Adrenal gland (tissue), 9 donors: ENCODE measurements at regions not wholly inside any gene's neighbourhood (a gene's known extent, or its start where the extent isn't known, plus 50 kb on each side); places are given as distances from the start of the nearest gene placed in this dataset.

Experiments used
- DNase-seq, 7 donors: peaks; one replicate each; pipeline ENCODE4 v3.0.0-alpha.2; 2019 to 2020
- H3K27ac ChIP-seq, 5 donors: fragments of 200-600 bp; sonication (generic) in 4 of 5; 1 replicate in 3 of 5; 2 replicates in 2 of 5; pipeline versions ENCODE4 v1.5.1 to v1.8.0; 2016 to 2020; ENCODE audit warnings: mild to moderate bottlenecking in 1 of 5
- H3K27me3 ChIP-seq: fragments of 200-600 bp; 2 replicates; pipeline ENCODE4 v1.8.0; 2021
- H3K36me3 ChIP-seq, 2 donors: fragments of 200-600 bp; replicated peaks in 1 of 2; 1 replicate in 1 of 2; 2 replicates in 1 of 2; pipeline versions ENCODE4 v1.5.1 to v1.8.0; 2018 to 2022
- H3K4me1 ChIP-seq, 2 donors: fragments of 200-600 bp; replicated peaks in 1 of 2; 1 replicate in 1 of 2; 2 replicates in 1 of 2; pipeline versions ENCODE4 v1.5.1 to v1.8.0; 2018 to 2021
- H3K4me3 ChIP-seq, 4 donors: fragments of 200-600 bp; sonication (generic) in 3 of 4; one replicate each; pipeline ENCODE4 v1.5.1; 2016 to 2018
- H3K9me3 ChIP-seq, 3 donors: fragments of 200-600 bp; sonication (generic) in 1 of 3; replicated peaks in 1 of 3; 1 replicate in 2 of 3; 2 replicates in 1 of 3; pipeline versions ENCODE4 v1.5.1 to v1.8.0; 2016 to 2021
- POLR2A ChIP-seq, 2 donors: fragments of 450-650 bp; IDR thresholded peaks; one replicate each; pipeline ENCODE4 v1.6.1; 2017; ENCODE audit warnings: antibody characterized with exemption in 2 of 2, mild to moderate bottlenecking in 2 of 2, moderate library complexity in 1 of 2
- whole genome bisulfite sequencing, 4 donors: extraction: QIAGEN DNeasy Blood & Tissue Kit in 2 of 4; methylation state at CpG; one replicate each; pipeline versions ENCODE4 v1.1.5 to v1.1.7; 2013 to 2017; 5-methylcytosine and 5-hydroxymethylcytosine counted together
- intact Hi-C, 2 donors: fragments of 100-400 bp; cut with DNase I; formaldehyde crosslinking; loops; one replicate each; pipeline versions ENCODE4 v1.14.1 to v1.15.0; 2022 to 2023
- TF ChIP-seq, protein P1 (sequence below), 6 experiments: fragments of 450-650 bp in 4 of 6; fragments of 200-600 bp in 2 of 6; sonication (generic) in 1 of 6; IDR thresholded peaks; 1 replicate in 5 of 6; 2 replicates in 1 of 6; pipeline versions ENCODE4 v1.5.1 to v1.8.0; 2016 to 2021; ENCODE audit warnings: antibody characterized with exemption in 6 of 6, mild to moderate bottlenecking in 2 of 6, moderate library complexity in 1 of 6
- donor health status: healthy with polysubstance abuse.
- donor health status: Bipolar disorder and iron deficiency.
- donor health status: DM: yes; HTN: yes; CAD: no.
- donor health status: DM: no; HTN: no; CAD: no.
- donor health status: DM: no; HTN: no; CAD: no.

DNA sequence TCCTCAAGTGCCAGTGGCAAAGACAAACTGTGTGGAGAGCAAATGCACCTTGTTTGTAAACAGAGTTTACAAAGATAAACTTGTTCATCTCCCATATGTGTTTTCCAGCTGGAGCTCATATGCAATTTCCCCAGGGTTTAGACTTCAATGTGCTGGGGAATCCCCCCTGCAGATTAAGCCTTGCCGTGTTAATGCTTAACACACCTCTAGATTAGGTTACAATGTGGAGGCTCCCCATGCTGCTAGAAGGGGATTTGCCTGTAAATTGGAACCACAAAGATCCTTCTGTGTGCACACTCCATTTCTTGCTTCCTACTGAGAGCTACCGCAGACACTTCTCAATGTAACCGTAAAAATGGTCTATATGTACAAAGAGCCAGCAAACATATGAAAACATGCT lies 263.1 kb downstream of the TBX18 start:
- Histone ChIP-seq H3K27ac (no peak overlapping the region), H3K4me3 (no peak overlapping the region), H3K4me1 (no peaks in the 10 kb centered on the region), H3K27me3 (no peaks in the 10 kb centered on the region), H3K36me3 (no peaks in the 10 kb centered on the region), H3K9me3 (no peaks in the 10 kb centered on the region)
- no peak for DNase-seq
- WGBS, 4 donors, result 77 to 83% (median 81%) methylated on average over 3 of the region's 3 CpGs
- TF ChIP-seq POLR2A (IDR thresholded peaks at IDR 0.05), result no peak
- TF ChIP-seq, protein P1, sequence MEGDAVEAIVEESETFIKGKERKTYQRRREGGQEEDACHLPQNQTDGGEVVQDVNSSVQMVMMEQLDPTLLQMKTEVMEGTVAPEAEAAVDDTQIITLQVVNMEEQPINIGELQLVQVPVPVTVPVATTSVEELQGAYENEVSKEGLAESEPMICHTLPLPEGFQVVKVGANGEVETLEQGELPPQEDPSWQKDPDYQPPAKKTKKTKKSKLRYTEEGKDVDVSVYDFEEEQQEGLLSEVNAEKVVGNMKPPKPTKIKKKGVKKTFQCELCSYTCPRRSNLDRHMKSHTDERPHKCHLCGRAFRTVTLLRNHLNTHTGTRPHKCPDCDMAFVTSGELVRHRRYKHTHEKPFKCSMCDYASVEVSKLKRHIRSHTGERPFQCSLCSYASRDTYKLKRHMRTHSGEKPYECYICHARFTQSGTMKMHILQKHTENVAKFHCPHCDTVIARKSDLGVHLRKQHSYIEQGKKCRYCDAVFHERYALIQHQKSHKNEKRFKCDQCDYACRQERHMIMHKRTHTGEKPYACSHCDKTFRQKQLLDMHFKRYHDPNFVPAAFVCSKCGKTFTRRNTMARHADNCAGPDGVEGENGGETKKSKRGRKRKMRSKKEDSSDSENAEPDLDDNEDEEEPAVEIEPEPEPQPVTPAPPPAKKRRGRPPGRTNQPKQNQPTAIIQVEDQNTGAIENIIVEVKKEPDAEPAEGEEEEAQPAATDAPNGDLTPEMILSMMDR (IDR thresholded peaks at IDR 0.05), result no peak
- intact Hi-C loops, result no loop called here

- no peak for TF ChIP-seq POLR2A (IDR thresholded peaks at IDR 0.05)
- 53 to 64% (median 61%) methylated on average over 3 of the region's 3 CpGs for WGBS, 4 donors
- no peak for DNase-seq
- Histone ChIP-seq H3K27me3 (no peaks in the 10 kb centered on the region), H3K9me3 (no peaks in the 10 kb centered on the region), H3K4me1 (no peaks in the 10 kb centered on the region), H3K4me3 (no peak overlapping the region), H3K36me3 (no peaks in the 10 kb centered on the region), H3K27ac (no peak overlapping the region)
- intact Hi-C loops, result no loop called here
Measured at GRCh38 chr6:84500726-84501125, 263.7 kb downstream of the TBX18 start.

DNA sequence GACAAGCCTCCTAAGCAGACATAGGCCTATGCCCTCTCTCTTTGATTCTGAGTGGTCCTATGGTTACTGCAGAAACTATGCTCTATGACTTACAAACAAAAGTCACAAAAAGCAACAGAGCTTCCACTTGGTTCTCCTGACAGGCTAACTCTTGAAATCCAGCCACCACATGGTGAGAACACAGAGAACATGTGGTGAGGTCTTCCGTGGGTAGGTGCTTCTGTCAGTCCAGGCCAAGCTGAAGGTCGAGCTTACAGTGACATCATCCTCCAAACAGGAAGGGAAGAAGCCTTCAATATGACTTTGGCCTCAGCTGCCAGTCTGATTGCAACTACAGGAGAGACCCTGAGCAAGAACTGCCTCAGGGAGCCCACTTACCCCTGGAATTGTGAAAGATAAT lies 265.5 kb downstream of the TBX18 start:
- no peak for DNase-seq
- no peaks in the 10 kb centered on the region for H3K9me3 ChIP-seq
- H3K27me3 ChIP-seq, result no peaks in the 10 kb centered on the region
- H3K4me1 ChIP-seq, result no peaks in the 10 kb centered on the region
- H3K27ac ChIP-seq, result no peak overlapping the region
- intact Hi-C loops, result no loop called here
- no peaks in the 10 kb centered on the region for H3K36me3 ChIP-seq
- no peak overlapping the region for H3K4me3 ChIP-seq
- TF ChIP-seq POLR2A (IDR thresholded peaks at IDR 0.05), result no peak
- TF ChIP-seq, protein P1 (IDR thresholded peaks at IDR 0.05), result no peak
- WGBS, 4 donors, result 52 to 60% (median 57%) methylated on average over 1 to 2 of the region's 2 CpGs

- TF ChIP-seq POLR2A (IDR thresholded peaks at IDR 0.05), result no peak
- TF ChIP-seq, protein P1 (IDR thresholded peaks at IDR 0.05), result no peak
Measured at GRCh38 chr6:84492241-84493165, 265.1 kb upstream of the CEP162 start.

GRCh38 chr6:84489598-84489997 lies 262.2 kb upstream of the CEP162 start:
- Histone ChIP-seq H3K27ac (no peak overlapping the region), H3K27me3 (no peaks in the 10 kb centered on the region), H3K9me3 (no peaks in the 10 kb centered on the region), H3K4me1 (no peaks in the 10 kb centered on the region), H3K36me3 (no peaks in the 10 kb centered on the region), H3K4me3 (no peak overlapping the region)
- no peak for DNase-seq
- 68 to 78% (median 74%) methylated on average over 1 of the region's 1 CpG for WGBS, 4 donors
- intact Hi-C loops, result no loop called here
- TF ChIP-seq, protein P1 (IDR thresholded peaks at IDR 0.05), result no peak
- no peak for TF ChIP-seq POLR2A (IDR thresholded peaks at IDR 0.05)

More at GRCh38 chr6:84492241-84493165, 265.1 kb upstream of the CEP162 start:
- Histone ChIP-seq H3K9me3 (no peaks in the 10 kb centered on the region), H3K27me3 (no peaks in the 10 kb centered on the region), H3K4me1 (no peaks in the 10 kb centered on the region), H3K4me3 (no peak overlapping the region), H3K36me3 (no peaks in the 10 kb centered on the region), H3K27ac (peak overlapping the region in 1 of 5 donors; percentile 49)
- intact Hi-C loops, result no loop called here
- peak in 2 of 7 donors; percentile 4 to 22 for DNase-seq
- WGBS, 4 donors, result 53 to 57% (median 55%) methylated on average over 13 of the region's 13 CpGs
